ENCODE measurements at regions not wholly inside any gene's neighbourhood (a gene's known extent, or its start where the extent isn't known, plus 50 kb on each side); places are given as distances from the start of the nearest gene placed in this dataset.

DNA sequence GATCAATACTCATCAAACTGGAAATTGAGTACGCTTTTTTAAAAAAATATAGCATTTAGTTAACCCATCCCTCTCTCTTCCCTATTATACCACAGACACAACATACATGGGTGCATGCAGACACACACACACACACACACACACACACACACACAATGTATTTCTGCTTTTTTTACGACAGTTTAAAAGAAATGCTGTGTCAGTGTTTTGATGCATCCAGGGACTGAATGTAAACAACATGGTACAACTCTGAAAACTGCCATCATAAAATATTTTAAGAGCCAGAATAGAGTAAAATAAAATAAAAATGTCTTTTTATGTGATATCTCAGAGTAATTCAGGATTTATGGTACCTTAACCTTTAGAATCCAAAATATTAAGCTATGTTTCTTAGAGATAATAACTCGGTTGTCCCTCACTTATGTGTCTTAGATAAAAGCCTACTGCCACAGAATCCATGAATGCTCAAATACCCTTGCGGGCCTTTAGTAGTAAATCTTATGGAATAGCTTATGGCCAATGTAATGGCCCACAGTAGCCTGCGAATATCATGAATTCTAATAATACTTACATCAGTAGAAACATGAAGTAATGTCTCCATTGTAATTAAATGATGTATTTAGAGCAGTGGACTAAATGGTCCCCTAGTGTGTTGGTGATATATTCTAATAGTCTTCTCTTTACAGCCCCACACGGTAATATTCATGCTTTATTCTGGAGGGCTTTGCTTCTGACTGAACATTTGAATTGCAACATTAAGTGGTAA, 251.6 kb upstream of the FIGN start:
- TF ChIP-seq, protein P1, sequence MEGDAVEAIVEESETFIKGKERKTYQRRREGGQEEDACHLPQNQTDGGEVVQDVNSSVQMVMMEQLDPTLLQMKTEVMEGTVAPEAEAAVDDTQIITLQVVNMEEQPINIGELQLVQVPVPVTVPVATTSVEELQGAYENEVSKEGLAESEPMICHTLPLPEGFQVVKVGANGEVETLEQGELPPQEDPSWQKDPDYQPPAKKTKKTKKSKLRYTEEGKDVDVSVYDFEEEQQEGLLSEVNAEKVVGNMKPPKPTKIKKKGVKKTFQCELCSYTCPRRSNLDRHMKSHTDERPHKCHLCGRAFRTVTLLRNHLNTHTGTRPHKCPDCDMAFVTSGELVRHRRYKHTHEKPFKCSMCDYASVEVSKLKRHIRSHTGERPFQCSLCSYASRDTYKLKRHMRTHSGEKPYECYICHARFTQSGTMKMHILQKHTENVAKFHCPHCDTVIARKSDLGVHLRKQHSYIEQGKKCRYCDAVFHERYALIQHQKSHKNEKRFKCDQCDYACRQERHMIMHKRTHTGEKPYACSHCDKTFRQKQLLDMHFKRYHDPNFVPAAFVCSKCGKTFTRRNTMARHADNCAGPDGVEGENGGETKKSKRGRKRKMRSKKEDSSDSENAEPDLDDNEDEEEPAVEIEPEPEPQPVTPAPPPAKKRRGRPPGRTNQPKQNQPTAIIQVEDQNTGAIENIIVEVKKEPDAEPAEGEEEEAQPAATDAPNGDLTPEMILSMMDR (tag by site-specific recombination; IDR thresholded peaks at IDR 0.05): no peak
- TF ChIP-seq ZNF121 (tag by site-specific recombination; IDR thresholded peaks at IDR 0.05) (no peak), ZNF521 (tag by site-specific recombination; IDR thresholded peaks at IDR 0.05) (no peak), ZNF768 (tag by site-specific recombination; IDR thresholded peaks at IDR 0.05) (no peak), YY1 (tag by site-specific recombination; IDR thresholded peaks at IDR 0.05) (no peak)

All from HEK293 (cell line).